SJSA1 (cell line): ENCODE measurements at regions not wholly inside any gene's neighbourhood (a gene's known extent, or its start where the extent isn't known, plus 50 kb on each side); places are given as distances from the start of the nearest gene placed in this dataset.
A peak's percentile ranks its signal among the peaks of the same experiment; 100 is the strongest.

Experiments used
- DNase-seq, 2 experiments: peaks; one replicate each; pipeline ENCODE4 v3.0.0-alpha.2; 2015 to 2020; ENCODE audit warnings: low spot score in 2 of 2, low read depth in 1 of 2
- H3K27ac ChIP-seq: fragments of 250-450 bp; sonication (Bioruptor Pico); 2 replicates; pipeline ENCODE4 v1.5.1; 2020; ENCODE audit warnings: mild to moderate bottlenecking, moderate library complexity
- H3K27me3 ChIP-seq: fragments of 250-450 bp; sonication (Bioruptor Pico); replicated peaks from 2 replicates; pipeline ENCODE4 v1.5.1; 2020; ENCODE audit warnings: mild to moderate bottlenecking, moderate library complexity
- H3K36me3 ChIP-seq: fragments of 250-450 bp; sonication (Bioruptor Pico); 2 replicates; pipeline ENCODE4 v1.5.1; 2020; ENCODE audit warnings: mild to moderate bottlenecking
- H3K4me1 ChIP-seq: fragments of 250-450 bp; sonication (Bioruptor Pico); replicated peaks from 2 replicates; pipeline ENCODE4 v1.6.1; 2021; ENCODE audit warnings: mild to moderate bottlenecking
- H3K4me3 ChIP-seq: fragments of 250-450 bp; sonication (Bioruptor Pico); 2 replicates; pipeline ENCODE4 v1.5.1; 2020; ENCODE audit warnings: mild to moderate bottlenecking
- H3K9me3 ChIP-seq: fragments of 250-450 bp; sonication (Bioruptor Pico); replicated peaks from 2 replicates; pipeline ENCODE4 v1.5.1; 2020; ENCODE audit warnings: mild to moderate bottlenecking

DNA sequence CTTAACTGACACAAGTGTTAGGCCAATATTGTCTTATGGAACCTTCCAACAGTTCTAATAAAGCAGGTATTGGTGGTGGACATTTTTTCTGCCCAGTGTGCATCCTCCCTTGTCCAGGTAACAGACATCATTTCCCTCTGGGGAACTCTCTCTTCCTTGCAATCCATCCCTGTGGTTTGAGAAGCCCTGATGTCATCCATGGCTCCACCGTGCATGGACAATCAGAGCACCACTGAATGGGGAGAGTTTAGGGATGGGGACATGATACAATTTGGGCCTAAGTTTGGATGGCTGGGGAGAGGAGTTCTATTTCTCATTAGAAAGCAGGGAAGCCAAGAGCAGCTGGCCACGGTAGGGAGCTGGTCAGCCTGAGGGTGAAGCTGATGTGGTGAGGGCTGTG, 60.2 kb upstream of the ZFP64 start:
- Histone ChIP-seq H3K4me1 (no peaks in the 10 kb centered on the region), H3K27me3 (no peaks in the 10 kb centered on the region), H3K4me3 (no peak overlapping the region), H3K36me3 (no peaks in the 10 kb centered on the region), H3K9me3 (no peaks in the 10 kb centered on the region), H3K27ac (no peak overlapping the region)
- DNase-seq = no peak

DNA sequence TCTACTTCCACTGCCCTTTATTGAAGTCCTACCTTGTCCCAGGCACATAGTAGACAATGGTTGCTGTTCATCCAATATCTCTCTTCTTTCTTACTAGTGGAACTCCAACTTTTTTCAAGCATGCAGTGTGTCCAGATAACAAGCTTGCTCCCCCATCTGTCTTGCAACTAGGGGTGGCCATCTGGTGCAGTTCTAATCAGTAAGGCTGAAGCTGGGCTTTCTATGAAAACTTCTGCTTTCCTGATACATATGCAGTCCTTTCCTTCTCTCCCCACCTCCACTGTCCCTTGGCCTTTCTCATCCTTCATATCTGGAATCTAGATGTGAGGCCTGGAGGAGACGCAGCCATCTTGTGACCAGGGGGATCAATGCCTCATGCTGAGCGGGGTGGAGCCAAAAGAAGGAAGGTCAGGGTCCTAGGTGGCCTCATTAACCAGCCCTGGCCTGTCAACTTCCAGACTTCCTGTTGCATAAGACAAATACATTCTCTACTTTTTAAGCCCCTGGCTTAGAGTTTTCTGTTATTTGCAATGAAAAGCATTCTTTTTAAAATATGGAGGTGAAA, 59.6 kb upstream of the ZFP64 start:
- no peaks in the 10 kb centered on the region for H3K9me3 ChIP-seq
- H3K27me3 ChIP-seq = no peaks in the 10 kb centered on the region
- H3K4me3 ChIP-seq = no peak overlapping the region
- no peak for DNase-seq
- H3K36me3 ChIP-seq = no peaks in the 10 kb centered on the region
- no peak overlapping the region for H3K27ac ChIP-seq
- H3K4me1 ChIP-seq = no peaks in the 10 kb centered on the region

DNA sequence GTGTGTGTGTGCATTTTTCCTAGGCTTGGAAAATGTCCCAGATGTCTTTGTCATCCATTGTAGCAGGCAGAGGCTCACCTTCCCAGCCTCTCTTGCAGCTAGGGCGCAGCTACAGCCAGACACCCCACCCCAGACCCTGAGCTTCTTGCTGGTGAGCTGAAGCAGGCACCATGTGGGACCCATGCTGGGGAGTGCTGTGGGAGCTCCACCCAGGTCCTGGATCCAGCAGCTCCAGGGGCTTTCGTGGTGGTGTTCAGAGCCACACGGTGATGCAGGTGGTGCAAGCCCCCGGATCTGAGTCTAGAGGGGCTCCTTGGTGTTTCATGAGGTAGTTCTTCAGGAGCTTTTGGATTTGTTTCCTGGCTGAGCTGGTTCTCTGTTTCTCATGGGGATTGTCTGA, 56.0 kb upstream of the ZFP64 start:
- DNase-seq = no peak
- no peaks in the 10 kb centered on the region for H3K4me1 ChIP-seq
- H3K27ac ChIP-seq = no peak overlapping the region
- H3K9me3 ChIP-seq = no peaks in the 10 kb centered on the region
- H3K4me3 ChIP-seq = no peak overlapping the region
- H3K36me3 ChIP-seq = no peaks in the 10 kb centered on the region
- no peaks in the 10 kb centered on the region for H3K27me3 ChIP-seq

DNA sequence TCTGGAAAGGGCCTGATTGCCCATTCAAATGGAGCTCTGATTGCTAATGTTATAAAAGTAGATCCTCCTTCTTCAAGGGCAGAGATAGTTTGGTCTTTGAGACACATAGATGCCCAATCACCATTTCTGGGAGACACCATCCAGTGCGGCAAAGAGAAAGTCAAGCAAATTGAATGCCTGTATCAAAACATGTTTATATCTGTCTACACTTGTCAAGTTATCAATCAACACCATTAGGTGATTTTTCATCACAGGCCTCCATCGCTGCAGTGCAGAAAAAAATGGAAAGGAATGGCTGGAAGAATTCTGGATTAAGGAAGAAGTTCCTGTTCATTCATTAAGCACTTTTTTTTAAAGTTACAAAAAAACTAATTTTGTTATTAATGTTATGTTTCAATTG, 54.8 kb upstream of the ZFP64 start:
- H3K36me3 ChIP-seq = no peaks in the 10 kb centered on the region
- 0 out of 2 replicates have a peak, but pooled peaks cover 3% of the 10 kb centered on the region for H3K27me3 ChIP-seq
- H3K4me3 ChIP-seq = no peak overlapping the region
- no peak overlapping the region for H3K27ac ChIP-seq
- DNase-seq = no peak
- no peaks in the 10 kb centered on the region for H3K9me3 ChIP-seq
- no peaks in the 10 kb centered on the region for H3K4me1 ChIP-seq

DNA sequence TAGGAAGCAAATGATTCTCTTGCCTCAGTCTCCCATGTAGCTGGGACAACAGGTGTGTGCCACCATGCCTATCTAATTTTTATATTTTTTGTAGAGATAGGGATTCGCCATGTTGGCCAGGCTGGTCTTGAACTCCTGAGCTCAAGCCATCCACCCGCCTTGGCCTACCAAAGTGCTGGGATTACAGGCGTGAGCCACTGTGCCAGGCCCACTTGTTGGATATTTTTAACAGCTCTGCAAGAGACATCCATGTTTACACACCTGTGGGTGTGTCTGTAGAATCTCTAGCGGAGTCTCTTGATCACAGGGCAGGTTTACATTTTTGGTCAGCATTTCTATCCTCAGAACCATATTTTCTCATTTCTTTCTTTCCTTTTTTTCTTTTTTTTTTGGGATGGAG, 53.1 kb upstream of the ZFP64 start:
- no peak overlapping the region for H3K27ac ChIP-seq
- no peaks in the 10 kb centered on the region for H3K4me1 ChIP-seq
- H3K9me3 ChIP-seq = no peaks in the 10 kb centered on the region
- H3K36me3 ChIP-seq = no peaks in the 10 kb centered on the region
- 0 out of 2 replicates have a peak, but pooled peaks cover 3% of the 10 kb centered on the region for H3K27me3 ChIP-seq
- no peak for DNase-seq
- no peak overlapping the region for H3K4me3 ChIP-seq

DNA sequence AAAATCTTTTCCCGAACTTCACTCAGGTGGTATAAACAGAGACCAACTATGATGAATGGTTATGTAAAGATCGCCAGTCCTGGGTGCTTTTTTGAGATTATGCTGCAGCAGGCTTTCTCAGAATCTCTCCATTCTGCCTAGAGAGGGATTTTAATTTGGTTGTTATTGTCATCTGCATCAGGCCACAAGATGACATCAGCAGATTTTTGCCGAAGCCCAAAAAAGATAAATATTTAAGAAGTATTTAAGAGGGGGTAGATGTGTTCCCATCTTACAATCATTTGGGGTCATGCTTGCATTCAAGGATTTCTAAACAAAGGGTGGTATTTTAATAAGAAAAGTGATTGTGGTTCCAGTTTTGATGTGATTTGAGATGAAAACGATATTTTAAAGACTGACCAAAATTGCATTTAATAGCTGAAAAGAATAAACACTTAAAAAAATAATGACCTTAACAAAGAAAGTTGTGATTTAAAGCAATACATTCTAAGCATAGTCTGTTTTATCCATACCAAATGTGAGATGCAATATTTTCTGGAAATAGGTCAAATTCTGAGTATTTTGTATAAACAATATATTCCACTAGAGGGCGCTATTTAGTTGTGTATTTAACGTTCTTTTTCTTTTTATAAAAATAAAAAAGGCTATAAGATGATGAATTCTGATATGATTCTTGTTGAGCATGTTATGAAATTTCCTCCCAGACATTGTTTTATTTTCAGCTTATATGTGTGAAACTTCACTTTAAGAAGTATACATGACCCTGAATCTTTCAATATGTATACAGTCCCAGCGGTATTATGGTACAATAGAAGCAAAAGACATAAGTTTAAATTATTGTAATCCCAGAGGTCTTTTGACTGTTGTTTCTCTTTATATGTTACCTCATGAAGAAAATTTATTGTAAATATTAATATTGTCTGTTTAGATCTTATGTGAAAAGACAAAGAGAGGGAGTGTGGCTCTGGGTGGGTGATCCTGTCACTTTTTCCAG, 51.0 kb upstream of the ZFP64 start:
- Histone ChIP-seq H3K4me1 (no peaks in the 10 kb centered on the region), H3K27me3 (0 out of 2 replicates have a peak, but pooled peaks cover 3% of the 10 kb centered on the region), H3K9me3 (no peaks in the 10 kb centered on the region), H3K36me3 (no peaks in the 10 kb centered on the region), H3K27ac (no peak overlapping the region), H3K4me3 (no peak overlapping the region)
- peak in 1 of 2 experiments; percentile 17 for DNase-seq
